Keratinocyte (primary cell): ENCODE measurements at regions not wholly inside any gene's neighbourhood (a gene's known extent, or its start where the extent isn't known, plus 50 kb on each side); places are given as distances from the start of the nearest gene placed in this dataset.

Experiments used
- CTCF ChIP-seq, 3 experiments: IDR thresholded peaks in 1 of 3; conservative IDR thresholded peaks in 1 of 3; optimal IDR thresholded peaks in 1 of 3; 2 replicates in 2 of 3; 3 replicates in 1 of 3; pipeline versions ENCODE3 to v1.5.1; 2011; ENCODE audit warnings: low read length in 3 of 3, mild to moderate bottlenecking in 3 of 3, moderate library complexity in 2 of 3, control low read depth in 1 of 3, inconsistent platforms in 1 of 3; ENCODE audit not compliant: insufficient read depth in 2 of 3; ENCODE audit errors: extremely low read depth in 1 of 3
- EZH2 ChIP-seq: IDR thresholded peaks from one replicate; pipeline ENCODE4 v1.6.1; 2012; ENCODE audit warnings: inconsistent platforms, mild to moderate bottlenecking, low read length, moderate library complexity

GRCh38 chr1:238962941-238963340, 423.4 kb upstream of the CHRM3 start:
- TF ChIP-seq EZH2 = no peak
- TF ChIP-seq CTCF (optimal IDR thresholded peaks at IDR 0.05 in 1 of 3, IDR thresholded peaks at IDR 0.05 in 1 of 3, conservative IDR thresholded peaks at IDR 0.05 in 1 of 3; ENCODE audit: extremely low read depth in 1 of 3, insufficient read depth in 2 of 3, low read length in 3 of 3) = no peak
